Smooth muscle cell (in vitro differentiated cells): ENCODE measurements at regions not wholly inside any gene's neighbourhood (a gene's known extent, or its start where the extent isn't known, plus 50 kb on each side); places are given as distances from the start of the nearest gene placed in this dataset.

Experiments
- DNase-seq: peaks from one replicate; lab custom pipeline; 2025; ENCODE audit not compliant: unreplicated experiment; lab: John Stamatoyannopoulos, UW
- H2AFZ ChIP-seq: fragments of 200-600 bp; sonication (generic); 2 replicates; pipeline ENCODE4 v1.6.0; 2016; ENCODE audit warnings: antibody characterized with exemption, low read depth, mild to moderate bottlenecking
- H3F3A ChIP-seq: fragments of 200-600 bp; sonication (generic); 2 replicates; pipeline ENCODE4 v1.6.0; 2017; ENCODE audit warnings: antibody characterized with exemption, low read depth
- H3K27ac ChIP-seq: fragments of 200-600 bp; sonication (generic); 2 replicates; pipeline ENCODE4 v1.5.1; 2016; ENCODE audit warnings: low read depth, mild to moderate bottlenecking
- H3K27me3 ChIP-seq: fragments of 200-600 bp; sonication (generic); 2 replicates; pipeline ENCODE4 v1.6.1; 2016; ENCODE audit warnings: low read depth, mild to moderate bottlenecking
- H3K36me3 ChIP-seq: fragments of 200-600 bp; sonication (generic); 2 replicates; pipeline ENCODE4 v1.5.1; 2016; ENCODE audit warnings: low read depth
- H3K4me1 ChIP-seq: fragments of 200-600 bp; sonication (generic); 2 replicates; pipeline ENCODE4 v1.5.1; 2016; ENCODE audit warnings: low read depth
- H3K4me2 ChIP-seq: fragments of 200-600 bp; sonication (generic); 2 replicates; pipeline ENCODE4 v1.6.0; 2016; ENCODE audit warnings: mild to moderate bottlenecking
- H3K4me3 ChIP-seq: fragments of 200-600 bp; sonication (generic); 2 replicates; pipeline ENCODE4 v1.5.1; 2016; ENCODE audit warnings: mild to moderate bottlenecking
- H3K79me2 ChIP-seq: fragments of 200-600 bp; sonication (generic); 2 replicates; pipeline ENCODE4 v1.6.0; 2016; ENCODE audit warnings: low read depth, mild to moderate bottlenecking
- H3K9ac ChIP-seq: fragments of 200-600 bp; sonication (generic); 2 replicates; pipeline ENCODE4 v1.6.0; 2016; ENCODE audit warnings: low read depth
- H3K9me3 ChIP-seq: fragments of 200-600 bp; sonication (generic); replicated peaks from 2 replicates; pipeline ENCODE4 v1.5.1; 2016; ENCODE audit warnings: low read depth
- H4K20me1 ChIP-seq: fragments of 200-600 bp; sonication (generic); 2 replicates; pipeline ENCODE4 v1.6.0; 2016; ENCODE audit warnings: low read depth
- CTCF ChIP-seq: fragments of 200-600 bp; sonication (generic); IDR thresholded peaks from 2 replicates; pipeline ENCODE4 v1.5.1; 2017; ENCODE audit warnings: borderline replicate concordance, mild to moderate bottlenecking, antibody characterized with exemption; ENCODE audit not compliant: insufficient read depth, poor library complexity, severe bottlenecking
- WGBS: methylation state at CpG from one replicate; pipeline ENCODE4 v1.1.7; 2016; ENCODE audit warnings: low lambda C conversion rate; 5-methylcytosine and 5-hydroxymethylcytosine counted together

- Histone ChIP-seq H3F3A (no peaks in the 10 kb centered on the region), H3K79me2 (no peaks in the 10 kb centered on the region), H3K27ac (peak overlapping the region; percentile 66), H2AFZ (no peak overlapping the region), H3K4me1 (peaks cover 9% of the 10 kb centered on the region), H3K9ac (peak overlapping the region; percentile 13), H3K27me3 (no peaks in the 10 kb centered on the region), H3K4me2 (peak overlapping the region; percentile 53), H3K9me3 (no peaks in the 10 kb centered on the region), H3K4me3 (no peak overlapping the region), H3K36me3 (no peaks in the 10 kb centered on the region), H4K20me1 (no peaks in the 10 kb centered on the region)
- no peak for DNase-seq
- 44% methylated on average over 5 of the region's 5 CpGs for WGBS
- no peak for TF ChIP-seq CTCF
Observed at GRCh38 chr13:76795701-76796695, 90.2 kb downstream of the KCTD12 start.

GRCh38 chr13:76792731-76793347 lies 93.4 kb downstream of the KCTD12 start:
- H3K4me2 ChIP-seq: peak overlapping the region; percentile 54
- peaks cover 9% of the 10 kb centered on the region for H3K4me1 ChIP-seq
- WGBS: 11% methylated on average over 4 of the region's 4 CpGs
- no peaks in the 10 kb centered on the region for H4K20me1 ChIP-seq
- H3K36me3 ChIP-seq: no peaks in the 10 kb centered on the region
- H3K79me2 ChIP-seq: no peaks in the 10 kb centered on the region
- no peak overlapping the region for H3K9ac ChIP-seq
- peak overlapping the region; percentile 61 for H3K27ac ChIP-seq
- DNase-seq: no peak
- no peaks in the 10 kb centered on the region for H3K27me3 ChIP-seq
- no peak overlapping the region for H3K4me3 ChIP-seq
- H2AFZ ChIP-seq: no peak overlapping the region
- peaks cover 3% of the 10 kb centered on the region for H3F3A ChIP-seq
- TF ChIP-seq CTCF: no peak
- no peaks in the 10 kb centered on the region for H3K9me3 ChIP-seq

- Histone ChIP-seq H3K4me1 (peaks cover 9% of the 10 kb centered on the region), H3K9ac (no peak overlapping the region), H3K36me3 (no peaks in the 10 kb centered on the region), H3F3A (peaks cover 3% of the 10 kb centered on the region), H3K79me2 (no peaks in the 10 kb centered on the region), H3K9me3 (no peaks in the 10 kb centered on the region), H4K20me1 (no peaks in the 10 kb centered on the region), H3K4me2 (peak overlapping the region; percentile 71), H3K4me3 (no peak overlapping the region), H2AFZ (no peak overlapping the region), H3K27me3 (no peaks in the 10 kb centered on the region), H3K27ac (peak overlapping the region; percentile 85)
- no peak for TF ChIP-seq CTCF
- no peak for DNase-seq
- WGBS: 45% methylated on average over 10 of the region's 10 CpGs
Observed at GRCh38 chr13:76790980-76791819, 95.0 kb downstream of the KCTD12 start.
